NCI-H82 (cell line): ENCODE measurements at regions not wholly inside any gene's neighbourhood (a gene's known extent, or its start where the extent isn't known, plus 50 kb on each side); places are given as distances from the start of the nearest gene placed in this dataset.

Experiments
- DNase-seq: peaks from one replicate; lab custom pipeline; 2025; lab: John Stamatoyannopoulos, UW

- no peak for DNase-seq
Observed at GRCh38 chr15:92304223-92304975, 89.3 kb upstream of the ST8SIA2 start.

- no peak for DNase-seq
Observed at GRCh38 chr15:92305343-92305742, 88.3 kb upstream of the ST8SIA2 start.

GRCh38 chr15:92306663-92307062 is 87.0 kb upstream of the ST8SIA2 start:
- DNase-seq: peak; percentile 84

- no peak for DNase-seq
Observed at GRCh38 chr15:92315144-92315543, 78.5 kb upstream of the ST8SIA2 start.

DNA sequence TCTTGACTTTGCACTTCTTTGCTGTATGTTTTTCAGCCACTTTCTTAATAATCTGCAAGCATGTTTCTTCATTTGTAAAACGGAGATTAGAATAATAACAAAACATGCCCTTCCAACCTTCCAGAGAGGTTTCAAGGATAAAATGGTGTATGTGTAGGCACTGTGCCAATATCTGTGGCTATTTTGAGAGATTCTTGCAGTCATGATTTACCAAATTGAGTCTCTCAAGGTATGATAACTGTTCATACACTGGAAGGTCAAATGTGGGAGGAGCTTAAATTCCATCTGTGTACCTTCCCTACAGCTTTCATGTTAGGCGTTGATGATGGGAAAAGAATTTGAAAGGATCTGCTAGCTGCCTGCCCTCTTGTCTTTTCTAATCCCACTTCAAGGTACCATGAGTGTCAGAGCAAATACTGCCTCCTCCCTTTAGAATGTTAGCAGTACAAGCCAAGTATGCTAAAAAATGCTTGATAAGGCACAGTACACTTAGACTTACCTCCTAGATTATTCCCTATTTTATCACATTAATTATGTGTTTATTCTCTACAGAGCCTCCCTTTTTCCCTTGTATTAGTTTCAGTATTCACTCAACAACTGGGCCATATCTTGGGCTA is 78.0 kb upstream of the ST8SIA2 start:
- peak; percentile 23 for DNase-seq

DNA sequence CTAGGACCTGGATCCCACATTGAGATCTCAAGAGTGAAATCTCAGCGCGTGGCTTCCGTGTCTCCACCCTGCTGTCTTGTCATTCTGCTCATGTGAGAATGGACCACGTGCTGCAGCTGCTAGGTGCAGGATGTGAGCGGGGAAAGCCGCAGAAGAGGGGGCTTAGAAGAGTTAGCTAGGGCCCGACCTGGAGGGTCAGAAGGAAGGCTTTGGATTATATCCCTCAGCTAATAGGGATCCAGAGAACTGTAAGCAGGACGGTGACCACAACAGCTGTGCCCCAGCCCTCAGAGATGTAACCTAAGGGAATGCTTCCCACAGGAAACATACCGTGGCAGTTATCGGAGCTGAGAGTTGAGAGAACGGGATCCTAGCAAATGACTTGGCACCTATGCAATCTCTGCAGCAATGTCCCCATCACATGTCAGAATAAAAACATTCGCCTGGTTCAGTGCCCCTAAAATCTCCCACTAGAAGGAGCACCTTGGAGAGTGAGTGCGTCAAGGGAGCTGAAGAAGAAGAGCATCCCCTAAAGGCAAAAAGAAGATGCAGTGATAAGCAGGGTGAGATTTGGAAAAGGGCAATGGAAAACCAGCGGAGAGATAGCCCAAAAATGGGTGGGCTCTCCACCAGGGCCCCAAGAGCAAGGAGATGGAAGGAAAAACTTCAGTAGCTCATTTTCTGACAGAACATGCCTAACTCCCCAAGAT is 76.9 kb upstream of the ST8SIA2 start:
- peak; percentile 90 for DNase-seq

- DNase-seq: no peak
Observed at GRCh38 chr15:92320012-92320699, 73.5 kb upstream of the ST8SIA2 start.

DNA sequence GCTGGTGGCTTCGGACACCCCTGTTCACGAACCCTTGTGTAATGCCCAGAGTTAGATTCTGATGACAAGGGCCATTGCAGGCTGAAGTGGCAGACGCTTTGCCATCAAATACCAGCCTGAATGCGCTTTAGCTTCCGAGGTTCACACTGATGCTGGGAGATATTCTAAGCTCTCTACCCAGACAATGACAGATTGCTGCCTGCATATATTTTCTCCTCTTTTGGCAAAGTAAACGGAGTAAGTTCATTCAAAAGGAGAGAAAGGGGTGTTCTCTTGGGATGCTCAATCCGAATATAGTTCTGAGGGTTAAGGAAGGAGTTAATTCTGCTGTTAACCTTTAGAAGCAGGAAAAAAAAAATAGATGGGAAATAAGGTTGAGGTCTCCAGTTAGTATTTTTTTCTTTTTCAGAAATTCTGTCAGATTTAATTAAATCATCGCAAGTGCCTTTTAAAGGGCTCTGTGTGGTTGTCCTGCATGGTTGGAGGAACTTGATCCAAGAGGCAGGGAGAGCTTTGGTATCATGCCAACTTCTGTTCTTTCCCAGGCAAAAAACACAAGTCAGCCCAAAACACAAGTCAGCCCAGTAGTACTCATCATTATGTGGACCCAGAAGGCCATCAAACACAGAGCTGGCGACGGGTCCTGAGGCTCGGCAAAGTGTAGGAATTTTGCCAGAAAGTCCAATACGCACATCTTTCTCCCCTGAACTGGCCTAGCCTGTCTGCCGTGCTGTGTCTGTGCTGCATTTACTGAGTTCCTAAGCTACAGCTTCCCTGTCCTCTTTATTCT is 70.9 kb upstream of the ST8SIA2 start:
- no peak for DNase-seq

DNA sequence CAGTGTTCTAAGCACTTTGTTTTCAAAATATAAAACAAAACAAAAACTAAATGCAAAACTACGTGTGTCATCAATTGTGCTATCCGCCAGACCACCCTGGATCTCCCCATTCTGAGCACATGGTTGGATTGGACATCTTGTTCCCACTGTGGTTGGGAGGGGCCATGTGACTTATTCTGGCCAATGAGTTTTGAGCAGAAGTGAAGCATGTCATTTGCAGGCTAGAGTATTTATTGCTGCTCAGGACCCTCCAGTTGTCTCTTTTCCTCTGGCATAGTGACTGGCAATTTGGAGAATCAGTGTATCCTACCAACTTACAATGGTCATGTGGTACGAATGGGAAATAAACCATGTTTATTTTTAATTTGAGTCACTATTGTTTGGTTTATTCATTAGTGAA is 70.2 kb upstream of the ST8SIA2 start:
- no peak for DNase-seq

DNA sequence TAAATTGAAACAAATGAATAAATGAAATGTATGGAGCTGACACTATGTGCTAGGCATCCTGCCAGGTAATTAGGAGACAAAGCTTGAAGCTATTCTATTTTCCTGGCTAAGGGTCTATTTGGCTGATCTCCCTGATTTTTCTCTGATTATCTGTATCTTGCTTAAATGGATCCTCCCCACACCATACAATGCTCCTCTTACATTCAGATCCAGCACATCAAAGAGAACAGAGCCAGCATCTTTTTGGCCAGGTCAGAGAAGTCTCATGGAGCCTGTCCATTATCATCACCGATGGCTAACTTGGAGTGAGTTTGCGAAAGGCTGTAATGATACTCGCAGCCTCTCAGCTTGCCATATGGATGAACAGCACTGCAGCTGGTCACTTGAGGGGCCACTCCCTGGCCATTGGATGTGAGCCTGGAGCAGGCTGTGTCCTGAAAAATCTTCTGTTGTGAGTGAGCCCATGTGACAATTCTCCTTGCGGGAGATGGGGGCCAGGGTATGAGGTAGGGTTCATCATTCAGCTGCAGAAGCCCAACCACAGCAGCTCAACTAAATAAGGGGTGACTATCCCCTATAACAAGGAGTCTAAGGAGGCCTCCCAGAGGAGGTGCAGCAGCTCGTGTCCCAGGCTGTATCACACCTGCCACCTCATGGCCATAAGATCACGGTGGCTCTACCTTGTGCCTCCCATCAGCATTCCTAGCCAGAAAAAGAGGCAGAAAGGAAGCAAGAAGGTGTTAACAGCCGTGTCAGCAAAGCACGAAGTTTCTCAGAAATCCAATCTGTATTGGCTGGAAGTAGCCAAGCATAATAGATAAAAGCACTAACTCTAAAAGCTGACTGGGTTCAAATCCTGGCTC is 69.3 kb upstream of the ST8SIA2 start:
- no peak for DNase-seq

DNA sequence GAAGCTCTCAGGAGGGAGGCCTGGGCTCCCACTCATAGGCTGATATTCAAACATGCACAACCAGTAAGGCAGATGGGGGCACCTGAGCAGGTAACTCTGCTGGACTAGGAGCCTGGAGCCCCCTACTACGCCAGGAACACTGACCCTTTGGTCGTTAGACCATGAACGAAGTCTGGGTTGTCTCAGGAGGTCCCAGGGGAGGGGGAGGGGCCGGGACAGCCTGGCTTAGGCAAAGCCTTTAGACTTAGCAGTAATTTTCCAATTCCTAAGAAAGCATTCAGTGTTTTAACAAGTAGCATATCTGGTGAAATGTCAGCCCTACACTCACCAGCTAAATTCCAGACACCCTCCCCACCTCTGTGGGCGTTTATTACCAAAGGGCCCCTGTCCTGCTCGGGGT is 67.4 kb upstream of the ST8SIA2 start:
- peak; percentile 39 for DNase-seq

DNA sequence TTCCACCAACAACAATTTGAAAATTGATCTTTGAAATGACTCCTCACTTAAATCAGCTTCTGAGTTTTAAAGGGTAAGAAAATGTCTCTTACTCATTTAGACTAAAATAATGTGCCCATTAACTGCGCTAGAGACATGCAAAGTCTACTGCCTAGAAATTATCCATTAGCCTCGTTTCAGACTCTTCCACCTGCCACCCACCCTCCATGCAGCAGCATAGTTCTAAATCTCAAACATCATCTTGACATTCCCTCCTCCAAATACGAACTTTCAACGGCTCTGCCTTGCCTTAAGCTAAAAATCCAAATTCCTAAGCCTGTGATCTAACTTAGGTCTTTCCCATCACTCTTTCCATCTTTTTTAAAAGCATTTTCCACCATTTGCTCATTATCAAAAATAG is 66.6 kb upstream of the ST8SIA2 start:
- no peak for DNase-seq

DNA sequence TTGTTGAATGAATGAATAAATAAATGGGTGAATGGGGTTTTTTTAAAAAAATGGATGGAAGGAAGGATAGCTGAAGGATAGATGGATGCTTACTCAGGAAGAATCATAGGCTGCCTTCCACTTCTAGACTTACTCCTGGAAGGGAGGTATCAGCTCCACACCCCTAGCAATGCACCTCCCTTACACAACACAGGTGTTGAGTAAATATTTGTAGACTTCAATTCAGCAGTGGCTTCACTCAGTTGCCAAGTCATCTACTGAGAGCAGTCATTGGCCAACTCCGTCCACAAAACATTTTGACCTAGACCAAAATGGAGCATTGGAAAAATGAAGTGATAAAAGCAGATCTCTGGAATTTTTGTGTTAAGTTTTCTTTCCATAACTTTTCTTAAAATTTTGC is 65.5 kb upstream of the ST8SIA2 start:
- DNase-seq: no peak

DNA sequence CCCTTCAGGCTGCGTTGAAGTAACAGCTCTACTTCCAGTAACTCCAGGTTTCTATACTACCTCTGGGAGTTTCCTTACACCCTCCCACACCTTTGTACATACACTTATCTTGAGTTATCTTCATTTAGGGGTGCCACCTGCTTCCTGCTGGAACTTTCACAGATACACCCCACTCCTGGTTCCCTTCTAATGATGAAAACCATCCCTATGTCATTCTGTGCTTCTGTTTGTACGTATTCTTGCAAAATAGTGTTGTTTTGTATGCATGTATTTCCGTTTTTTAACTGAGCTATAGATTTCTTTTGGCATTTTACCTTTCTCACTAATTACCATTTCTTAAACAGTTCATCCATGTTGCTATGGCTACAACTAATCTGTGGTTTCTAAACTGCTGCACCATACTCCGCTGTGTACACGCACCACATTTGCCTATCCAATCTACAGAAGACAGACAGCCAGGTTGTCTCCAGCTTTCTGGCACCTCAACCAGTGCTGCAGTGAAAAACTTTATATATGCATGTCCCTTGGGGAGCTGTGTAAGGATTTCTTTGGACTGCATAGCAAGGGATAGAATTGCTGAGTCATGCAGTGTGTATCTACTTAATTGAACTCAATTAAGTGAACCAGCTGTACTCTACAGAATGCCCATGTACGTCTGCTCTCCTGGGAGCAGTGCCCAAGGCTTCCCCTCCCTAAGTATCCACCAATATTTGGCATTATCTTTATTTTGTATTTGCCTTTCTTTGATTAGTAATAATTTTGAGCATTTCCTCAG is 61.4 kb upstream of the ST8SIA2 start:
- peak; percentile 31 for DNase-seq

DNA sequence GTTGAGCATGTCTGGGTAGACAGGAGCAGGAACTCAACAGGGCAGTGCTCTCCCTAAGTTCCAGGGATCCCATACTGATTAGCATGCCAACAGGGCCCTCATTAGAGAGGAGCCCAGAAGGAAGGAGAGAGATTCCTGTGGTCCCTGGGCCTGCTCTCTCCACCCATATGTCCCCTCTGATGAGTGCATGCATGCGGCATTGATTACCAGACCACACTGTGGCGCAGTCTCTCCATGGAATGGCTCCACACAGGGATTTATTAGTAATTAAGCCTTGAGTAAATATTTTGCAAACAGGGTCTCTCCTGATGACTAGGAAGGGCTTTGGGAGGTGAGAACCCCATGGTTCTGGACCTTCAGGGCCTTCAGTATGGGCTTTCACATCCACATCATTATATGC is 60.0 kb upstream of the ST8SIA2 start:
- DNase-seq: no peak

DNA sequence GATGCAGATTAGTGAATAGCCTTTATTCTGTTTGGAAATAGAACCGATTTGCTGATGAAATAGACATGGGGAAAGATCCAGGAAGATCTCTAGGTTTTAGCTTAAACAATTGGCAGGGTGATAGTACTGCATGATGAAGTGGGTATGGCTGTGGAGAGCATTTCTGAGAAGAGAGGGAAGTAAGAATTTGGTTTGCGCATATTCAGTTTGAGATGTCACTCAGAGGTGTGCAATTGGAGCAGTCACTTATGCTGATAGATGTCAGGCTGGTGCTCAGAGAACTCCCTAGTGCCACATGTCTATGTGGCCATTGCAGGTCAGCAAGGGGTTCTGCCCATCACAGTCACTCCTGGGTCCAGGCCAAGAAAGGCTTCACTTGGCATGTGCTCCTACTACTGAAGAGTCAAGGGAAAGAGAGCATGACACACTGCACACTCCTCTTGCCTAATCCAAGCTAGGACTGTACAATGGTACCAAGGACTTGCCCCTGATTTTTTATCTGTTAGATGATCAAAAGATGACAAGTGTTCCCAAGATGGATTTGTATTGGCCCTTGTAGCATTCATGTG is 57.2 kb upstream of the ST8SIA2 start:
- DNase-seq: no peak

DNA sequence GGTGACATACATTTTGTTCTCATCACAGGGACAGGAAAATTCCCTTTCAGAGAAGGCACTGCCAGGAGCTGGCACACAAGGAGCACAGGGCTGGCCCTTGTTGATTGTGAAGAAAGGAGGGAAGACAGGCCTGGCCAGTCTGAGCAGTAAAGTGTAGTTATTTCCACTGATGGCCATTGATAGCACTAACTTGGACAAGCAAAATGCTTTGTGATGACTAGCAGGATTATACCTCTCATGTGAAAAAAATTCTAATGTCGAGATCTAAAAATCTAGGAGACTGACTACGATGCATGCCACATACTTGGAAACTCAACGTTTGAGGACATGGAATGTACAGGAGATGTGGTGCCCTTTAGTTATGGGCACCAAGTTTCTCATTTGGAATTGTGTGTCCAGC is 54.3 kb upstream of the ST8SIA2 start:
- DNase-seq: no peak
